ENCODE measurements at regions not wholly inside any gene's neighbourhood (a gene's known extent, or its start where the extent isn't known, plus 50 kb on each side); places are given as distances from the start of the nearest gene placed in this dataset.
"Not testable (repeated sequence)": the region's sequence is repeated elsewhere in the genome, so short reads cannot be mapped to it uniquely, and the experiment has no call there.

- no peak for DNase-seq
Observed at GRCh38 chr2:128663371-128664050, 344.8 kb upstream of the HS6ST1 start.

- DNase-seq, result no peak
Observed at GRCh38 chr2:128664499-128664971, 345.9 kb upstream of the HS6ST1 start.

DNA sequence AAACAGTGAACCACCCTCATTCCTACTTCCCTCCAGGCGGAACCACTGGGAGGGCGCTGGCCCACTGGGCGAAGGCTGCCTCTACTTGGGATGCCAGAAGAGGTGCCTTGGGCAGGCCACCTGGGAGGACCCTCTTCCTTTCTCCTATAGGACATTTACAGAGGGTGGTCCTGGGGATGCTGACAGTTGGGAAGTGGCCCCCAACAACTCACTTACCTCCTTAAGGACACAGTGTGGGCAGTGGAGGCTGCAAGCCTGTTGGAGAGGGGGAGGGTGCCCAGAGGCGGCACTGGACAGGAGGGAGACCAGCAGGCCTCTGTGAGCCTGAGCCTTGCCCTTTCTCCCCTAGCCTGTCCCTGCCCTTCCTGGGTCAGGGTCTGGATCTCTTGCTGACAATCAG, 346.4 kb upstream of the HS6ST1 start:
- DNase-seq, result no peak

DNA sequence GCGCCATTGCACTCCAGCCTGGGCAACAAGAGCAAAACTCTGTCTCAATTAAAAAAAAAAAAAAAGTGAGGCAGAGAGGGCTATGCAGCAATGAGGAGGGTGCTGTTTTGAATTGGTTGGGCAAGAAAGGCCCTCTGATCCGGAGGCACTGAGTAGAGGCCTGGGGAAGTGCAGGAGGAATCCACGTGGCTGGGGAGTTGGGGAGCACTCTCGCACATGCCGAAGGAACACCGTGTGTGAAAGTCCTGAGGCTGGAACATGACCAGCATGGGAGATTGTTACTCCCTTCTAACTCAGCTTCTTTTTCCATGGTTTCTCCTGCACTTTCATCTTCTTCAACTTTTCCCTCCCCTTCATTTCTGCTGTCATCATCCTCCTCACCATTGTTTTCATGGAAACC, 347.9 kb upstream of the HS6ST1 start:
- DNase-seq, result no peak

- no peak for DNase-seq
Observed at GRCh38 chr2:128667391-128667790, 348.7 kb upstream of the HS6ST1 start.

- no peak for DNase-seq
Observed at GRCh38 chr2:128668946-128669345, 350.3 kb upstream of the HS6ST1 start.

GRCh38 chr2:128670066-128670465, 351.4 kb upstream of the HS6ST1 start:
- no peak for DNase-seq

GRCh38 chr2:128671981-128672757, 353.5 kb upstream of the HS6ST1 start:
- not testable (repeated sequence) for DNase-seq

GRCh38 chr2:128679680-128680079, 361.0 kb upstream of the HS6ST1 start:
- DNase-seq, result not testable (repeated sequence)

DNA sequence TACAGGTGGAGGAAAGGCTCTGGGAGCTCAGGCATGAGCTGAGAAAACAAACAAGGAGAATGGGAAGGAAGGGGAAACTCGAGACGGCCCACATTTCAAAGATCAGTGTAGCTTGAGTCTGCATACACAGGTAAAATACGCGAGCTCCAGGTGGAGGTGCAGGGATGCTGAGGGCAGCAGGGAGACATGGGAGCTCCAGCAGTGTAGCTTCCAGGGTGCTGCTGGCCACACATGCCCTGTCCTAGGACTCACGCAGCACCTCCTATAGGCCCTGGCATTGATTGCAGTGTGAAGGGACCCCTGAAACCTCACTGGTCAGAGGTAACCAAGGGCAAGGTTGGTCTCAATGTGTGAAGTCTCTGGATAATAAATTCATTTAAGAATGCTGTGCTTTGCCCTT, 362.8 kb upstream of the HS6ST1 start:
- no peak for DNase-seq

GRCh38 chr2:128682266-128682665, 363.6 kb upstream of the HS6ST1 start:
- no peak for DNase-seq

DNA sequence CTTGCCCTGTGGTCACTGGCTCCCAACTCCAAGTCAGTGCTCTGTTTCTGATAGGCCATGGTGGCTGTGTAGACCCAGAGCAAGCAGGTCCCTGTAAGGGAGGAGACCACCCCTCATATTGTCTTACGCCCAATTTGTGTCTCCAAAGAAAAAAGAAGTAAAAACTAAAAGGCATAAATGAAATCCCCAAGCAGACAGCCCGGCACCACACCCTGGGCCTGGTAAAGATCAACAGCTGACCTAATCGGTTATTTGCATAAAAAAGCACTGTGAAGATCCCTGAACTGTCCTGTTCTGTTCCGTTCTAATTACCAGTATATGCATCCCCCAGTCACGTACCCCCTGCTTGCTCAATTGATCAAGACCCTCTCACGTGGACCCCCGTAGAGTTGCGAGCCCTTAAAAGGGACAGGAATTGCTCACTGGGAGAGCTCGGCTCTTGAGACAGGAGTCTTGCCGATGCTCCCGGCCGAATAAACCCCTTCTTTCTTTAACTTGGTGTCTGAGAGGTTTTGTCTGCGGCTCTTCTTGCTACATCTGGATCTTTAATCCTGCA, 364.1 kb upstream of the HS6ST1 start:
- no peak for DNase-seq

DNA sequence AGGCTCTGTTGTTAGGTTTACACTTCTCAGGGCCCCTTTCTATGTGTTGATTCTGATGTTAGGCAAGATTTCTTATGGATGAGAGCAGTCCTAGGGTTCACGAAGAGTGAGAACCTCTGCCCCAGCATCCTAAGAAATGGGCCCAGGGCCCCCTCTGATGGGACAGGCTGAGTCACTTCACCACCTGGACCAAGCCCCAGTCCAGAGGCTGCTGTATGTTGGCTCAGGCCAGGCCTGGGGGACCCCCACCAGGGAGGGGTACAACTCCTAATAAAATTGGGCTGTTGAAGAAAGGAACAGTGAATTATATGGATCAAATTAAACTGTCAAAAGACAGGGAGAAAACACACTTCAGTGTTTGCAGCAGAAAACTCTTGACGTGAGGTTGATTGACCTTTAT, 365.9 kb upstream of the HS6ST1 start:
- DNase-seq, result no peak

DNA sequence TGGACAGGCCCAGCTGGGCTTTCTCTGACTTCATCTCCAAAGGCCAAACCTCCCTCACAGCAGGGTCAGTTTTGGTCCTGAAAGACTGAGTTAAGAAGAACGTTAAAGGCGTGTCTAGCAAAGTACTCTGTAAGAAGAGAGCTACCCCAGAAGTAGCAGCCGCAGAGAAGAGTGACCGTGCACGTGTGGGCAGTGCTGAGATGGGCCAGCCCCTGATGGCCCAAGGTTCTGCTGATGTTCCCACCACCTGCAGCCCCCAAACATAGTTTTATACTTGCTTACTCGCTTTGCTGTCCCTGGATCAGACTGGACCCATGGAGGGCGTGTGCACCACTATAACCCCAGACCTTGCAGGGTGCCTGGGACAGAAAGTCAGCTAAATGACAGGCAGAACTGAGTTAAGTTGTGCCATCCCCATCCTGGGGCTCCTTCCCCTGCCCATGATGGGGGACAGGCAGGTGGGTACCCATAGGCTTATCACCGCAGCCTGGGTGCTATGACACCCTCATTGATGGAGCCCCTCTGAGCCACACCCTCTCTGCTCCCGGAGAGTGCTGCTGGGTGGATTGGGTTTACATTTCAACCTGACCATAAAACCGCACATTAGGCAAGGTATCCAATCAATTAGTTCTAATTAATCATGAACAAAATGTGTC, 367.3 kb upstream of the HS6ST1 start:
- no peak for DNase-seq

DNA sequence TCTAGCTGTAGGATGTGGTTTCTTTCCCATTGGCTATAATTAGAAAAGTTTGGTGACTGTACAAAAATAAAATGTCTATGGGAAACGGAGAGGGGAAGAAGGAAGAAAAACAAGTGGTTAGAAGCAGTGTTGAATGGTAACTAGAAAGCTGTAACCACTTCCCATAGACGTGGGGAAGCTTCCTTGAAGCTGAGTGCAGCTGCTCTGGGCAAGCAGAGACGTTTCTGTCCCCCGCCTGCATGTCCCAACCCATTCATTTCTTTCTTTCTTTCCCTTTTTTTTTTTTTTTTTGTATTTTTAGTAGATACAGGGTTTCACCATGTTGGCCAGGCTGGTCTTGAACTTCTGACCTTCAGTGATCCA, 367.8 kb upstream of the HS6ST1 start:
- no peak for DNase-seq

GRCh38 chr2:128686881-128687555, 368.4 kb upstream of the HS6ST1 start:
- no peak for DNase-seq

- no peak for DNase-seq
Observed at GRCh38 chr2:128687565-128687964, 368.9 kb upstream of the HS6ST1 start.

DNA sequence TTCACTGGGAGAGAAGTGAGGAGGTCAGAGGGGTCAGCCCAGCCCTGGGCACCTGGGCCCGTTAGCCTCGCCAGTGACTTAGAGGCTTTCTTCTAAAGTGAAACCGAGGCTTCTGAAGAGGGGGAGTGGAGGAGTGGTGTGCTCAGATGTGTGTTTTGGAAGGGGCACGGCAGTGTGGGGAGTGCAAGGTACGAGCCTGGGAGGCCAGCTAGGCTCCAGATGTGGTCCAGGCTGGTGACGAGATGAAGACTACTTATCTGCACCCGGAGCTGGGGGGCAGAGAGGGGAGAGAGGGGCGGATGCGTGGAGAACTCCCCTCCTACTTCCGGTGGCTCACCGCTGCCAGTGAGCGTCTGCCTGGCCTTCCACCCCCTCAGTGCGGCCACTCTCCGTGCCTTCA, 371.3 kb upstream of the HS6ST1 start:
- no peak for DNase-seq

DNA sequence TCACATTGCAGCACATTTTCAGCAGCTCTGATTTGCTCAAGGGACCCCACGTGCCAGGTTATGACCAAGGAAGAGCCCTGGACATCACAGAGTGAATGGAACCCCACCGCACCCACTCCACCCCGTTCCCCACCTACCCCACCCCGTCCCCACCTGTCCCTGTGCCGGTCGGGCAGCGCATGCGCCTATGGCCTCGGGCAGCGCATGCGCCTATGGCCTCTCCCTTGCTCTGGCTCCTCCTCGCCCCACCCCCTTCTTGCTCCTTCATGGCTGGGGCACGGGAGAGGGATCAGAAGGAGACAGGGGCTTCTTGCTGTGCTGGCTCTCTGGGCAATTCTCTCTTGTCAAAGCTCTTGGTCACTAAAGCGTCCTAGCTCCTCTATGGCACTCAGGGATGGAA, 371.8 kb upstream of the HS6ST1 start:
- DNase-seq, result no peak

- DNase-seq, result no peak
Observed at GRCh38 chr2:128690869-128691268, 372.2 kb upstream of the HS6ST1 start.

DNA sequence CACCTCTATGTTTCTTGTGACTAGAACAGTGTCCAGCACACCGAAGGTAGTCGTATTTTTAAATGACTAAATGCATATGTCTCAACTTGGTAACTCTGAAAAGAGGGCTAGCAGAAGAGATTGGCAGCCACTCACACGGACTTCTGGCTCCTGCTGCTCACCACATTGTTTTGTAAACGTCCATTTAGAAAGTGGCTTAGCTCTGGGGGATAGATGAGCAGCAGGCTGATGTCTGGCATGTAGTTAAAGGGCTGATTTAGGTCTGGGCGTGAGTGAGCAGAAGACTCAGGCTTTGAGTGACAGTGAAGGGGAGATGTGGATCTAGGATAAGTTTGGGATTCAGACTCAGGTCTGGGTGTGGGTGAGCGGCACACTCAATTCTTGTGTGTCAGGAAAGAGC, 372.9 kb upstream of the HS6ST1 start:
- DNase-seq, result no peak

- DNase-seq, result no peak
Observed at GRCh38 chr2:128692895-128693742, 374.5 kb upstream of the HS6ST1 start.
